Stomach (tissue), 4 donors: ENCODE measurements at regions not wholly inside any gene's neighbourhood (a gene's known extent, or its start where the extent isn't known, plus 50 kb on each side); places are given as distances from the start of the nearest gene placed in this dataset.

Experiments used
- EP300 ChIP-seq: sonication (generic); formaldehyde crosslinking; IDR thresholded peaks from one replicate; pipeline ENCODE4 v1.6.1; 2017; ENCODE audit warnings: antibody characterized with exemption
- POLR2A ChIP-seq, 4 donors: fragments of 450-650 bp; IDR thresholded peaks; one replicate each; pipeline ENCODE4 v1.6.1; 2016; ENCODE audit warnings: antibody characterized with exemption in 4 of 4, control low read depth in 2 of 4, mild to moderate bottlenecking in 1 of 4, moderate library complexity in 1 of 4
- POLR2AphosphoS5 ChIP-seq, 3 donors: sonication (generic); formaldehyde crosslinking; IDR thresholded peaks; one replicate each; pipeline ENCODE4 v1.6.1; 2016; ENCODE audit warnings: antibody characterized with exemption in 3 of 3
- TF ChIP-seq, protein P1 (sequence below), 7 experiments: fragments of 450-650 bp in 4 of 7; fragments of 200-600 bp in 3 of 7; sonication (generic) in 3 of 7; IDR thresholded peaks; one replicate each; pipeline ENCODE4 v1.5.1; 2016 to 2019; ENCODE audit warnings: antibody characterized with exemption in 7 of 7, control low read depth in 2 of 7, mild to moderate bottlenecking in 1 of 7

DNA sequence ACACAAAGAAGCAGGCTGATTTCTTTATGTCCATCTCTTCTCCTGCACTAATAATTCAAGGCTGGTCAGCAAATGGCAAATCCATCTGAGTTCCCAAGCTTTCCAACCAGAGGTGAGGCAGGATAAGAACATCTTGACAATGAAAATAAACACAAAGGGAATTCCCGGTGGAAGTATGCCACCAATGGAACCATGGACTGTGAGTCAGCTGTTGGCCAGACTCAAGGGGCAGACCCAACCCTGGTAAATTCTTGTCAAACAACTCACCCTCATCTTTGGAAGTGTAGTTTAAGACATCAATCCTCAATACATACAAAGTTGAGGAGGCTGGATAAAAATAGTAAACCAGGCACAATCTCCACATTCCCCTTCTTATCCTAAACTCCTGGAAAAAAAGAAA is 74.3 kb upstream of the CES5A start:
- TF ChIP-seq POLR2AphosphoS5 (IDR thresholded peaks at IDR 0.05) (no peak), EP300 (no peak), POLR2A (IDR thresholded peaks at IDR 0.05) (no peak)
- TF ChIP-seq, protein P1, sequence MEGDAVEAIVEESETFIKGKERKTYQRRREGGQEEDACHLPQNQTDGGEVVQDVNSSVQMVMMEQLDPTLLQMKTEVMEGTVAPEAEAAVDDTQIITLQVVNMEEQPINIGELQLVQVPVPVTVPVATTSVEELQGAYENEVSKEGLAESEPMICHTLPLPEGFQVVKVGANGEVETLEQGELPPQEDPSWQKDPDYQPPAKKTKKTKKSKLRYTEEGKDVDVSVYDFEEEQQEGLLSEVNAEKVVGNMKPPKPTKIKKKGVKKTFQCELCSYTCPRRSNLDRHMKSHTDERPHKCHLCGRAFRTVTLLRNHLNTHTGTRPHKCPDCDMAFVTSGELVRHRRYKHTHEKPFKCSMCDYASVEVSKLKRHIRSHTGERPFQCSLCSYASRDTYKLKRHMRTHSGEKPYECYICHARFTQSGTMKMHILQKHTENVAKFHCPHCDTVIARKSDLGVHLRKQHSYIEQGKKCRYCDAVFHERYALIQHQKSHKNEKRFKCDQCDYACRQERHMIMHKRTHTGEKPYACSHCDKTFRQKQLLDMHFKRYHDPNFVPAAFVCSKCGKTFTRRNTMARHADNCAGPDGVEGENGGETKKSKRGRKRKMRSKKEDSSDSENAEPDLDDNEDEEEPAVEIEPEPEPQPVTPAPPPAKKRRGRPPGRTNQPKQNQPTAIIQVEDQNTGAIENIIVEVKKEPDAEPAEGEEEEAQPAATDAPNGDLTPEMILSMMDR (IDR thresholded peaks at IDR 0.05): no peak
